Right lobe of liver (tissue), 4 donors: ENCODE measurements at regions not wholly inside any gene's neighbourhood (a gene's known extent, or its start where the extent isn't known, plus 50 kb on each side); places are given as distances from the start of the nearest gene placed in this dataset.

Experiments
- POLR2A ChIP-seq: fragments of 450-650 bp; IDR thresholded peaks from one replicate; pipeline ENCODE4 v1.6.1; 2017; ENCODE audit warnings: antibody characterized with exemption, mild to moderate bottlenecking
- TF ChIP-seq, protein P1 (sequence below), 4 donors: fragments of 200-600 bp in 3 of 4; fragments of 450-650 bp in 1 of 4; IDR thresholded peaks; one replicate each; pipeline versions ENCODE4 v1.5.1 to v1.8.0; 2016 to 2022; ENCODE audit warnings: antibody characterized with exemption in 4 of 4, mild to moderate bottlenecking in 2 of 4
- donor health status: DM: no; HTN: no; CAD: no.
- donor health status: DM: no; HTN: no; CAD: no.
- donor health status: DM: no; HTN: yes; CAD: no.

DNA sequence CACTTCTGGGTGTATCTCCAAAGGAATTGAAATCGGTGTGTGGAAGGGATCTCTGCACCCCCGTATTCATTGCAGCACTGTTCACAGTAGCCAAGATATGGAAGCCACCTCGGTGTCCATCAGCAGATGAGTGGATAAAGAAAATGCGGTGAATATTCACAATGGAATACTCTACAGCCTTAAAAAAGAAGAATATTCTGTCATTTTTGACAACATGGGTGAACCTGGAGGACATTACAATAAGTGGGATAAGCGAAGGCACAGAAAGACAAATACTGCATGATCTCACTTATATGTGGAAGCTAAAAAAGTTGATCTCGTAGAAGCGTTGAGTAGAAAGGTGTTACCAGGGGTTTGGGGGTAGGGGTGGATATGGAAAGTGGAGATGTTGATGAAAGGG is 111.9 kb downstream of the BEGAIN start:
- TF ChIP-seq, protein P1, sequence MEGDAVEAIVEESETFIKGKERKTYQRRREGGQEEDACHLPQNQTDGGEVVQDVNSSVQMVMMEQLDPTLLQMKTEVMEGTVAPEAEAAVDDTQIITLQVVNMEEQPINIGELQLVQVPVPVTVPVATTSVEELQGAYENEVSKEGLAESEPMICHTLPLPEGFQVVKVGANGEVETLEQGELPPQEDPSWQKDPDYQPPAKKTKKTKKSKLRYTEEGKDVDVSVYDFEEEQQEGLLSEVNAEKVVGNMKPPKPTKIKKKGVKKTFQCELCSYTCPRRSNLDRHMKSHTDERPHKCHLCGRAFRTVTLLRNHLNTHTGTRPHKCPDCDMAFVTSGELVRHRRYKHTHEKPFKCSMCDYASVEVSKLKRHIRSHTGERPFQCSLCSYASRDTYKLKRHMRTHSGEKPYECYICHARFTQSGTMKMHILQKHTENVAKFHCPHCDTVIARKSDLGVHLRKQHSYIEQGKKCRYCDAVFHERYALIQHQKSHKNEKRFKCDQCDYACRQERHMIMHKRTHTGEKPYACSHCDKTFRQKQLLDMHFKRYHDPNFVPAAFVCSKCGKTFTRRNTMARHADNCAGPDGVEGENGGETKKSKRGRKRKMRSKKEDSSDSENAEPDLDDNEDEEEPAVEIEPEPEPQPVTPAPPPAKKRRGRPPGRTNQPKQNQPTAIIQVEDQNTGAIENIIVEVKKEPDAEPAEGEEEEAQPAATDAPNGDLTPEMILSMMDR (IDR thresholded peaks at IDR 0.05), result no peak
- no peak for TF ChIP-seq POLR2A
